Ovary (tissue), 7 donors: ENCODE measurements at regions not wholly inside any gene's neighbourhood (a gene's known extent, or its start where the extent isn't known, plus 50 kb on each side); places are given as distances from the start of the nearest gene placed in this dataset.

Experiments used
- DNase-seq, 5 donors: peaks; one replicate each; pipeline ENCODE4 v3.0.0-alpha.2; 2019 to 2020
- H3K27ac ChIP-seq, 2 donors: fragments of 200-600 bp; one replicate each; pipeline versions ENCODE4 v1.5.1 to v1.8.0; 2019 to 2022
- H3K27me3 ChIP-seq: fragments of 200-600 bp; one replicate; pipeline ENCODE4 v1.8.0; 2022
- H3K36me3 ChIP-seq: fragments of 200-600 bp; sonication (generic); one replicate; pipeline ENCODE4 v1.5.1; 2019
- H3K4me1 ChIP-seq: one replicate; pipeline ENCODE4 v1.8.1; 2013; ENCODE audit warnings: mild to moderate bottlenecking, moderate library complexity; ENCODE audit not compliant: insufficient read depth
- H3K4me3 ChIP-seq: fragments of 200-600 bp; sonication (generic); one replicate; pipeline ENCODE4 v1.5.1; 2017
- H3K9me3 ChIP-seq, 2 donors: fragments of 200-600 bp in 1 of 2; sonication (generic) in 1 of 2; one replicate each; pipeline versions ENCODE4 v1.5.1 to v1.8.1; 2013 to 2019; ENCODE audit warnings: mild to moderate bottlenecking in 1 of 2, moderate library complexity in 1 of 2
- CTCF ChIP-seq, 3 donors: fragments of 450-650 bp in 2 of 3; fragments of 200-600 bp in 1 of 3; IDR thresholded peaks; one replicate each; pipeline versions ENCODE4 v1.5.1 to v1.8.0; 2016 to 2022; ENCODE audit warnings: antibody characterized with exemption in 3 of 3, mild to moderate bottlenecking in 1 of 3
- EP300 ChIP-seq: sonication (generic); formaldehyde crosslinking; IDR thresholded peaks from one replicate; pipeline ENCODE4 v1.6.1; 2017; ENCODE audit warnings: antibody characterized with exemption
- POLR2A ChIP-seq: fragments of 450-650 bp; IDR thresholded peaks from one replicate; pipeline ENCODE4 v1.6.1; 2017; ENCODE audit warnings: antibody characterized with exemption, mild to moderate bottlenecking, moderate library complexity
- WGBS, 3 donors: extraction: QIAGEN DNeasy Blood & Tissue Kit in 1 of 3; methylation state at CpG; one replicate each; pipeline versions ENCODE4 v1.1.5 to v1.1.7; 2013 to 2017; 5-methylcytosine and 5-hydroxymethylcytosine counted together
- intact Hi-C, 4 donors: fragments of 100-400 bp; cut with DNase I; formaldehyde crosslinking; loops; one replicate each; pipeline versions ENCODE4 v1.11.0 to v1.15.1; 2022 to 2023
- donor health status: DM: no; HTN: no; CAD: no; lungs with moderate emphysema.
- donor health status: DM: no; HTN: no; CAD: no.
- donor health status: Bipolar disorder and iron deficiency.
- donor health status: DM: no; HTN: no; CAD: no.
- donor health status: DM: yes; HTN: yes; CAD: no.

DNA sequence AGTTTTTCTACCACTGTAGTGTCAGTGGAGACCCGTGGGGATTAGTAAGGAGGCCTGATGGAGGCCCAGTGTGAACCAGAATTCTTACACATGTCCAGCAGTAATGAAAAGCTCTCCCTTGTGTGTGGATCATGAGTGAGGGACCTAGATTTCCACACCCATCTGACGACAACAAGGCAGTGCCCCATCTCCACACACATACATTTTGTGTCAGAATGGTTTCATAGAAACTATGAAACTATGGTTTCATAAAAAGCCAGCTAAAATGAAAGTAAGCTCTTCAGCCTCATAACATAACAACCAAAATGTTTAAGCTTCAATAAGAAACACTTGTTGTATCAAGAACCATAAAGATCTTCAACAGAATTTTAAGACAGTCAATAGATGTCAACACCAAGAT lies 884.5 kb upstream of the ADGRL3 start:
- Histone ChIP-seq H3K9me3 (no peaks in the 10 kb centered on the region), H3K36me3 (no peaks in the 10 kb centered on the region), H3K27ac (no peak overlapping the region), H3K4me1 (no peaks in the 10 kb centered on the region), H3K27me3 (no peaks in the 10 kb centered on the region), H3K4me3 (no peak overlapping the region)
- intact Hi-C loops = no loop called here
- WGBS, 3 donors = 83 to 94% (median 93%) methylated on average over 2 of the region's 2 CpGs
- TF ChIP-seq EP300 (no peak), POLR2A (no peak), CTCF (IDR thresholded peaks at IDR 0.05) (no peak)
- no peak for DNase-seq

DNA sequence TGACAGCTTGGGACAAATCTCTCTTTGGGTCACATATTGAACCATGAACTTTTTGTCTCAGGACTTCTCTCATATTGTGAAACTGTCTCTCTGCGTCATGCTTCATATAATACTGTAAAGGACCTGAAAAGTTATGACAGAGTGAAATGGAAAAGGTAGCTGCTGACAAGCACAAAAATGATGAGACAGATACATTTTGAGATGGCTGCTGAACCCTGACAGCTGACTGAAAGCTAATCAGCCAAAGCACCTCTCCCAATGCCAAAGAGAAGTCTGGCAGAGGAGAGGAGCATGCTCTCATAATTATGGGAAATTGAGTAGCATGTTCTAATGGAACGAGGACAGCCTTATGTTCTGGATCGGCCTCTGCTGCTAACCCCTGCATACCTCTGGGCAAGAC lies 873.4 kb upstream of the ADGRL3 start:
- Histone ChIP-seq H3K4me3 (no peak overlapping the region), H3K4me1 (no peaks in the 10 kb centered on the region), H3K36me3 (no peaks in the 10 kb centered on the region), H3K27me3 (no peaks in the 10 kb centered on the region), H3K27ac (no peak overlapping the region), H3K9me3 (no peaks in the 10 kb centered on the region)
- no peak for DNase-seq
- TF ChIP-seq POLR2A = no peak
- intact Hi-C loops = no loop called here
- WGBS, 3 donors = 34 to 59% (median 41%) methylated on average over 3 of the region's 3 CpGs

DNA sequence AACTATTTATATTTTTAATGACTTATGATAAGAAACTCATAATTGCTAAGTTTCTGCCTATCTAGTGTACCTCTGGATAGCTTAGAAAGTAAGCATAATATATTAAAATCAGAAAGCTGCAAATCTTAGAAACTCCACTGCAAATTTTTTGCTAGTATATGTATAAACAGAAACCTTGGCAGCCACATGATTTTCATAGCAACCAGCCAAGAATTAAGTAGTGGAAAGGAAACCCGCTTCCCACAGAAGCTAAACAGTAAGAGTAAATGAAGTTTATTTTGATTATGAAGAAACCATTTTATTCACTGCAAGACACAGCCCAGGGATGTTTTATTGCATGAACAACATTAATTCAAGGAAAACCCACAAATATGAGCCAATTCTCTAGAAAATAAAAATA lies 872.5 kb upstream of the ADGRL3 start:
- no peak overlapping the region for H3K4me3 ChIP-seq
- no peak for TF ChIP-seq POLR2A
- no peak for TF ChIP-seq EP300
- TF ChIP-seq CTCF (IDR thresholded peaks at IDR 0.05) = no peak

DNA sequence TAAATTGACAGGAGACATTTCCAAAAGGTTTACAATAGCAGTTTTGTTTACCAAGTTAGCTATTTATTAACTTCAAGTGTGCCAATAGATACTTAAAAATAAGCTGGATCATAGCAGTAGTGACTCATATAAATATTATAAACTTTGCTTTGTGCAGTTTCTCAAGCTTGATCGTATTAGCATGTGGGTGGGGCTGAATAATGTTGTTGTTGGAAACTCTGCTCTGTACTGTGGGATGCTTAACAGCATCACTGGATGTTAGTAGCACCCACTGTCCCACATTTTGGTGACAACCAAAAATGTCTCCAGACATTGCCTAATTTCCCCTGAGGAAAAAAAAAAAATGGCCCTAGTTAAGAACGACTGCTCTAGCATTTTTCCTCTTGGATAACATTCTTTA lies 855.2 kb upstream of the ADGRL3 start:
- intact Hi-C loops = no loop called here
- TF ChIP-seq CTCF (IDR thresholded peaks at IDR 0.05) (no peak), POLR2A (no peak), EP300 (no peak)
- no peaks in the 10 kb centered on the region for H3K36me3 ChIP-seq
- H3K9me3 ChIP-seq = no peaks in the 10 kb centered on the region
- WGBS, 3 donors = 21 to 31% (median 26%) methylated on average over 2 of the region's 2 CpGs
- DNase-seq = no peak
- H3K4me3 ChIP-seq = no peak overlapping the region
- peaks cover 5% of the 10 kb centered on the region for H3K27me3 ChIP-seq
- no peaks in the 10 kb centered on the region for H3K4me1 ChIP-seq
- H3K27ac ChIP-seq = no peak overlapping the region

More for the DNA sequence above, 872.5 kb upstream of the ADGRL3 start:
- Histone ChIP-seq H3K4me1 (no peaks in the 10 kb centered on the region), H3K9me3 (no peaks in the 10 kb centered on the region), H3K27ac (no peak overlapping the region), H3K27me3 (no peaks in the 10 kb centered on the region), H3K36me3 (no peaks in the 10 kb centered on the region)
- intact Hi-C loops = no loop called here
- WGBS, 3 donors = 0 to 12% (median 1%) methylated on average over 1 of the region's 1 CpG
- DNase-seq = no peak

DNA sequence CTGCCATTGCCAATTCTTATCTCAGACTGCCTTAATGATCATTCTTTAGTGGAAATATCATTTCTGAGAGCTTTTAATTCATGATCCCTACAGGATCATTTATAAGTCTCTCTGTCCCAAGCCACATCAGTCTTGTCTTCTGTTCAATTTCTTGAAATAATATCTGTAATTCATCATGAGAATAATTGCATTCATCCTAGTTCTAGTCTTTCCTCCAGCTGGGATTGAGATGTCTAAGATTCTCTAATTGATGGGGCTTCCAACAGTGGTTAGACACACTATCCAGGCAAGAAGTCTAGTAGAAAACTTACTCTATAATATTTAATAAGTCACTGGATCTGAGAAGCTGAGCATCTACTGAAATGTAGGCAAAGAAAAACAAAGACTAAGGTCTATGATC lies 854.7 kb upstream of the ADGRL3 start:
- TF ChIP-seq EP300 (no peak), CTCF (IDR thresholded peaks at IDR 0.05) (no peak), POLR2A (no peak)

More for the DNA sequence above, 854.7 kb upstream of the ADGRL3 start:
- Histone ChIP-seq H3K27me3 (peaks cover 5% of the 10 kb centered on the region), H3K4me3 (no peak overlapping the region), H3K36me3 (no peaks in the 10 kb centered on the region), H3K27ac (no peak overlapping the region), H3K9me3 (no peaks in the 10 kb centered on the region), H3K4me1 (no peaks in the 10 kb centered on the region)
- intact Hi-C loops = no loop called here
- DNase-seq = no peak
